HG03558 (cell line): ENCODE measurements at regions not wholly inside any gene's neighbourhood (a gene's known extent, or its start where the extent isn't known, plus 50 kb on each side); places are given as distances from the start of the nearest gene placed in this dataset.
"Not testable (repeated sequence)": the region's sequence is repeated elsewhere in the genome, so short reads cannot be mapped to it uniquely, and the experiment has no call there.

Experiments
- ATAC-seq: cut with Tn5 transposase; IDR thresholded peaks from one replicate; pipeline ENCODE4 v1.9.1; 2021; ENCODE audit warnings: moderate number of reproducible peaks; ENCODE audit not compliant: unreplicated experiment; ENCODE audit errors: extremely low read depth

GRCh38 chr5:166188501-166189325 lies 2102.7 kb upstream of the WWC1 start:
- no peak for ATAC-seq

GRCh38 chr5:166192696-166193095 lies 2098.7 kb upstream of the WWC1 start:
- no peak for ATAC-seq

GRCh38 chr5:166195981-166196380 lies 2095.5 kb upstream of the WWC1 start:
- ATAC-seq: no peak

- no peak for ATAC-seq
Observed at GRCh38 chr5:166200532-166200931, 2090.9 kb upstream of the WWC1 start.

GRCh38 chr5:166211640-166212039 lies 2079.8 kb upstream of the WWC1 start:
- ATAC-seq: no peak

GRCh38 chr5:166236327-166236726 lies 2055.1 kb upstream of the WWC1 start:
- ATAC-seq: no peak

- ATAC-seq: no peak
Observed at GRCh38 chr5:166240705-166241104, 2050.7 kb upstream of the WWC1 start.

GRCh38 chr5:166245556-166245955 lies 2045.9 kb upstream of the WWC1 start:
- ATAC-seq: no peak

GRCh38 chr5:166251786-166252185 lies 2039.7 kb upstream of the WWC1 start:
- ATAC-seq: no peak

GRCh38 chr5:166257661-166258060 lies 2033.8 kb upstream of the WWC1 start:
- ATAC-seq: no peak

GRCh38 chr5:166262395-166262794 lies 2029.0 kb upstream of the WWC1 start:
- ATAC-seq: no peak

- no peak for ATAC-seq
Observed at GRCh38 chr5:166267907-166268306, 2023.5 kb upstream of the WWC1 start.

- ATAC-seq: no peak
Observed at GRCh38 chr5:166270712-166271111, 2020.7 kb upstream of the WWC1 start.

GRCh38 chr5:166276006-166276405 lies 2015.4 kb upstream of the WWC1 start:
- no peak for ATAC-seq

GRCh38 chr5:166279828-166280227 lies 2011.6 kb upstream of the WWC1 start:
- ATAC-seq: no peak

- no peak for ATAC-seq
Observed at GRCh38 chr5:166281433-166281832, 2010.0 kb upstream of the WWC1 start.

GRCh38 chr5:166282939-166283338 lies 2008.5 kb upstream of the WWC1 start:
- no peak for ATAC-seq

- no peak for ATAC-seq
Observed at GRCh38 chr5:166285361-166285760, 2006.1 kb upstream of the WWC1 start.

- ATAC-seq: no peak
Observed at GRCh38 chr5:166286832-166287231, 2004.6 kb upstream of the WWC1 start.

- no peak for ATAC-seq
Observed at GRCh38 chr5:166287866-166288265, 2003.6 kb upstream of the WWC1 start.

GRCh38 chr5:166291800-166292199 lies 1999.6 kb upstream of the WWC1 start:
- ATAC-seq: not testable (repeated sequence)

GRCh38 chr5:166293892-166294291 lies 1997.6 kb upstream of the WWC1 start:
- no peak for ATAC-seq
